Hematopoietic multipotent progenitor cell treated with erythropoietin and hydrocortisone succinate and interleukin-3 and kit ligand, for 4 days (in vitro differentiated cells): ENCODE measurements at regions not wholly inside any gene's neighbourhood (a gene's known extent, or its start where the extent isn't known, plus 50 kb on each side); places are given as distances from the start of the nearest gene placed in this dataset.
"Not testable (repeated sequence)": the region's sequence is repeated elsewhere in the genome, so short reads cannot be mapped to it uniquely, and the experiment has no call there.

ENCODE experiments used
- DNase-seq: peaks from one replicate; pipeline ENCODE4 v3.0.0-alpha.2; 2015

DNA sequence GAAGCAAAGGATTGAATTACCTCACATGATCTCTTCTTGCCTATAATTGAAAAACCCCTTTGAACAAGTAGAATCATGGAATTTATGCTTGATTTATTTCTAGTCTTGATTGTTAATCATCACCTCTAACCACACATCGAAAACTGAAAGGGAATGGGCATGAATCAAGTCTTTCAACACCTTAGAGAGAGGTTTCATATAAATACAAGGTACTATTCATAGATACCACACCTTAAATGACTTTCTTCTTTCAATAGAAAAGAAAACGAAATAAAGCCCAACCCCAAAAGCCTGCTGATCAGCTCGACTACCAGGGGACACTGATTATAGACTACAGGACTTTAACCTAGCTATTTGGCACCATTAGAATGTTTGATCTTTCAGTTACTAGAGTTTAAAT, 128.6 kb upstream of the PTPRZ1 start:
- no peak for DNase-seq

DNA sequence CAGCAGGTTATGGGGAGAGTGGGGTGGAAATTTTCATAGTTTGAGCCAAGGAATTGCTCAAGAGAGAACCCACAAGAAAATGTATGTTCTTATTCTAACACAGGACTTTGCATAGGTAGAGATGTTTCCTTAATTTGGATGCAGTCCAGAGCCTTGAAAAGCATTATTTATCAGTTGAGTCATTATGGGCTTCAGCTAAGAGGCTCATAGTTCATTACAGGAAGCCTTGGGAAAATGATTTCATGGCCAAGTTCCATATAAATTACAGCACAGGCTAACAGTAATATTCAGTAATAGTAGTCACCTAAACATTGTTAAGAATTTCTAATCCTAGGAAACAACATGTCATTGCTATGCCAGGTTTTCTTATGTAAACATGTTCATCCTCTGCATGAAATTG, 131.1 kb upstream of the PTPRZ1 start:
- no peak for DNase-seq

DNA sequence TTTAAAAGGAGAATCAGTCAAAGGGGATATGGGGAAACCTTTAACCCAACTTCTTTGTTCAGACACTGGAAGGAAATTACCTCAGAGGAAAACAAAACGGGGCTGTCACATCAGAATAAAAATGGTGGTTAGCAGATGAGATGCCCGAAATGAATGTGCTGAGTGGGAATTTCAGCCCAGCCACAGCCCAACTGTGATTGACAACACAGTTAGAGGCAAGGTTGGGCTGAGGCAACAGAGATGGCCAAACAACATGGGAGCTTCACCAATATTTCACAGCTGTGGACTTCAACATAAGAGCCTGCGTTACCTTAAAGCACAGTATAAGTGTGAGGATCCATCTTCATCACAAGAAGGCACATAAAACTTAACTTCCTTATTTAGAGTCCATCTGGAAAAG, 133.5 kb upstream of the PTPRZ1 start:
- DNase-seq = no peak

DNA sequence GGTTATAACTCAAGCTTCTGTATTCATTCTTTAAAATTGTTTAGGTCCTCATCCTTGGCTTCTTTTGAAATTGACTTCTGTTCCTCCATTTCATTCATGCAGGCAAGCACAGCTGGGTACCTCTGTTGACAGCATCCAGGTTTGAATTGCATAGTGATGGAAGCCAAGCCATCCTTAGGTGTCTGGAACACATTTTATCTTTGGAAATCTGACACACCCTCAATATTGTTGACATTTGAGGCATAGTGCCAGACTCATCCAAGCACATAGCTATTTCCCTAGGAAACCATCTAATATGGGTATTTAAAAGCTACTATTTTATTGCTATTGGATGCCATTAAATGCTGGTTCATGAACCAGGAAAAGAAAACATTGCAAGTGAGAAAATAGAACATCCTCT, 142.1 kb upstream of the PTPRZ1 start:
- no peak for DNase-seq

DNA sequence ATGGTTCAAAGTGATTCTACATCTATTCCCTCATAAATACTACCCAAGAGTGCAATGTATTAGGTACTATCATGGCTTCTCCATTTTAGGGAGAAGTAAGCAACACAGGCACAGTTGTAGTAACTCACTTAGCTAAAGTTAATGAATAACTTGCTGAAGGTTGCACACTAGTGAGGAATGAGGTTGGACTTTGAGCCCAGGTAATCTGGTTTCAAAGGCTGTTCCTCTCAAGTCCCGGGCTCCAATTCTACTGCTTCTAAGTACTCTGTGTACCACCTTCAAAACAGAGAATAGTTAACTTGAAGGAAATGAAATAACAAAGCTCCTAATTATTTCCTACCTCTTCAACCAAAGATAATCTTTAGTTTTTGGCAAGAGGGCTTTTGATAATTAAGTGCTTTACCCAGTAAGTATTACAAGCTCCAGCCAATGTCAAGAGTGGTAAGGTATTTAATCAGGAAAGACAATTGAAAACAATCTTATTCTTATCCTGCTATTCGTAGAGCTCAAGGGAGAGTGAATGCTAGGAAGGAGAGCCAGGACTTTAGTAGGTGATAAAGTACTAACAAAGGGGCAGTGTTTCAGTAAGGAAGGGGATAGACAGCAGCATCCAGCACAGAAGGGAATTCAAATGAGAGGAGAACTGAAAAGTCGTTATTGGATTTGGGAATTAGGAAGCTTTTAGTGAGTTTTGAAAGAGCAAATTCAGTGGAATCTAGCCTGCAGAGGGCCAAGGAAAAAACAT, 158.2 kb upstream of the PTPRZ1 start:
- DNase-seq = no peak

DNA sequence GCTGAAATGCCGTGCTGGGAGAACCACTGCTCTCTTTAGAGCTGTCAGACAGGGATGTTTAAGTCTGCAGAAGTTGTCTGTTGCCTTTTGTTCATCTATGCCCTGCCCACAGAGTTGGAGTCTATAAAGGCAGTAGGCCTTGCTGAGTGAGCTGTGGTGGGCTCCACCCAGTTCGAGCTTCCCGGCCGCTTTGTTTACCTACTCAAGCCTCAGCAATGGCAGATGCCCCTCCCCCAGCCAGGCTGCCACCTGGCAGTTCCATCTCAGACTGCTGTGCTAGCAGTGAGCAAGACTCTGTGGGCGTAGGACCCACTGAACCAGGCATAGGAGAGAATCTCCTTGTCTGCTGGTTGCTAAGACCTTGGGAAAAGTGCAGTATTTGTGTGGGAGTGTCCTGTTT, 160.0 kb upstream of the PTPRZ1 start:
- not testable (repeated sequence) for DNase-seq

DNA sequence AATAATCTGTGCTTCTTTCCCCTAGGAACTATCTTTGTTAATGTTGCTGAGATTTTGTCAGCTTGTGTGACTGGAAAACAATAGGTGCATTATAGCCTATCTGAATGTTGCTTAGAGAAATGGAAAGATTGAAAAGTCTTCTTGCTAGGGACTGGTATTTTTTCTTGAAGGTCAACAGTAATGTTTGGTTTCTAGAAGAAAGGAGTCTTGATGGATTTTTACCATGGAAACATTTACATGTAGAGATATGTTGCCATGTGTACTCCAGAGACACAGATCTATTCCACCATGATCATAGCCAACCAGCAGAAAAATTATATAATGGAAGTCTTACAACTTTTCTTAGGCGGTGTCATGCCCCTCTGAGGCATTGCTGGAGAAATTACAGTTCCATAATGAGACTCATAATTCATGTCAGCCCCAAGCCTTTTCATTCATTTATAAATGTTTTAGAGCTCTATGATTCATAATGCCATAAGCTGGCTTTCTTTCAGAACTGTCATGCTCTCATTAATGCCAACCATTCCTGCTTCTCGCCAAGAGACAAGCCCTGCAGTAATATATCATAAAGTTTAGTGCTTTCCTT, 175.1 kb upstream of the PTPRZ1 start:
- no peak for DNase-seq

DNA sequence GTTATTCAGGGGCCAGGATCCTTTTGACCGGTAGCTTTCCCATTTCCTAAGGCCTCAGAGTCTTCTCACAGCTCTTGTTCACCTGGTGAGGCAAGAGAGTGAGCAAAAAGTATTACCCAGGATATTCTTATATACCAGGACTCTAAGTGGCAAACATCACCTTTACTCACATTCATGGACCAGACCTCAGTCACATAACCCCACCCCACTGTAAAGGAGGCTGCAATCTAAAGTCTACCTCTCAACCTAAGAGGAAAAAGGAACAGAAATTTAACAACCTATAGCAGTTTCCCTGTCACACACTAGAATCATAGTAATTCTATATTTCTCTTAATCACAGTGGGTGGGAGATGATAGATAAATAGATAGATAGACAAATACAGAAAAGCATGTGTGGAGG, 176.0 kb upstream of the PTPRZ1 start:
- no peak for DNase-seq

DNA sequence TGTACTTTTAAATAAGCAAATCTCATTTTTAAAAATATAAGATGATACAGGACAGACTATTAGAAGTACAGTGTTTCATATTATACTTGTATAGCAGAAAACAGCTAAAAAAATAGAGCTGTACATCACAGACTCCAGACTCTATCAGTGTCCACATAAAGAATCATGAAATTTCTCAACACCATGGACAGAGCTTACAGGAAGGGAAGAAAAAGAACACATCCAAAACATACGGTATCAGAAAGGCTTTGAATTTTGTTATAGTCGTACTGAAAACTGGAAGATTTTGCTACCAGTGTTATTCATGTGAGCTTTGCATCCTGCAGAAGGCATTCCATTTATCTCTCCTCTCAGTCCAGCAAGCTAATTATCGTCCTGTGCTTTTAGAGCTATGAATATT, 183.2 kb upstream of the PTPRZ1 start:
- no peak for DNase-seq

DNA sequence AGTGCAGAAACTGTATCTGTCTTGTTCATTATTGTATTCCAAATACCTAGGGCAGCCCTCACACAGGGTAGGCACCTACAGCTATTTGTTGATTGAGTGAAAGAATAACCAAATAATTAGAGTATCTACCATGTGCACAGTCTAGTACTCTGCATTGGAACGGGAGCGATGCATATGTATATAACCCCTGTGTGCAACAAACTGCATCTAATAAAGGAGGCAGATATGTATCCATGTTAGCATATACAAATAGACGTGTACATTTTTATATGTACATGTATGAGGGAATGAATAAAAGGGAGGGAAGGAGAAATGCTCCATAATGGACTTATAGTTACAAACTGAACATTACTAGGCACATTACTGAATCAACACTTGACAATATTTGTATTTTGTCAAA, 191.3 kb upstream of the PTPRZ1 start:
- DNase-seq = no peak

DNA sequence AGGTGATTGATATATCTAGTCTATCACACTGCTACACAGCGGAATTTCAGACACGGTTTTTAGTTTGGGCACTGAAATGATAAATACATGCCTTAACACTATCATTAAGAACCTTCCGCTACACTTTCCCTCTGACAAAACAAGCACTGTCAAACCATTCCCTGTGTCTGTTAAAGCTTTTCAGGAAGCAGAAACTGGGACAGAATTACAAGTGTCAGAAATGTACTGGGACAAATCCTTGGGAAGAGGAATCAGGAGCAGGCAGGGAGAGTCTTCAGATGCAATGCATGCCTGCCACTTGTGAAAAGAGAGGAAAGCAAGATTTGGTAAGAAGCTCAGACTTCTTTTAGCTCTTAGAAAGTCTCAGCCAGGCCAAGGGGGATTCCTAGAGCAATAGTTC, 196.8 kb upstream of the PTPRZ1 start:
- no peak for DNase-seq

DNA sequence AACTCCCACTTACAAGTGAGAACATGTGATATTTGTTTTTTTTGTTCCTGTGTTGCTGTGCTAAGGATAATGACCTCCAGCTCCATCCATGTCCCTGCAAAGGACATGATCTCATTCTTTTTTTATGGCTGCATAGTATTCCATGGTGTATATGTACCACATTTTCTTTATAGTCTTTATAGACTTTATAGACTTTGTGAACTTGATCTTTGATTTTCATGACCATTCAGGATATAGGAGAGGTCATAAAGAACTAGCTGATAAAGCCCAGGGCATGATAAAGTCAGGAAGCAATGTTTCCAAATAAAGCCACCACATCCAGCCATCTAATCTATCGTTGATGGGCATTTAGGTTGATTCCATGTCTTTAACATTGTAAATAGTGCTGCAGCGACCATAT, 198.5 kb upstream of the PTPRZ1 start:
- not testable (repeated sequence) for DNase-seq

DNA sequence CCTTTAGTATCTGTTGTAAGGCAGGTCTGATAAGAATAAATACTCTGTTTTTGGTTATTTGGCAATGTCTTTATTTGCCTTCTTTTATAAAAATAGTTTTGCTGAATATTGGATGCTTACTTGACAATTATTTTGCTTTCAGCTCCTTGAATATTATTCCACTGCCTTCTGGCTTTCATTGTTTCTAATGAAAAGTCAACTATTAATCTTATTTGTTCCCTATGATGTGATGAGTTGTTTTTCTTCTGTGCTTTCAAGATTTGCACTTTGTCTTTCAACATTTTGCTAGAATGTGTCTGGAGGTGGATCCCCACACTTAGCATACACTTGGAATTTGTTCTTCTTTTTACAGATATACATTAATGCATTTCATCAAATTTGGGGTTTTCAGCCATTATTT, 203.8 kb upstream of the PTPRZ1 start:
- DNase-seq = no peak

DNA sequence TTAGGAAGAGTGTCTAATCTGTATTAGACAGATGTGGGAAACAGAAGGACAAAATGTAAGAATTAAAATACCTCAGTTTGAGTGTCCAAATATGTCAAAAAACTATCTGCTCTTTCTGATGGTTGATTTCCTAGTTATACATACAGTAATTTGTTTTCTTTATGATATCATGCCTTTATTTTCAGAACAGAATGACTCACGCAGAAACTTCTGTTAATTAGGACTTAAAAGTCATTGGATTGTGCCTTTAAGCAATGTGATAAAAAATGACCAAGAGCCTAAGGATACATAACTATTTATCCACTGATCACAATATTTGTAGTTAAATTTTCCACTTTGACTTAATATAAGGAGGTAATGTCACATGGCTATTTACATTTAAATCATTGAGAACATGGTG, 206.7 kb upstream of the PTPRZ1 start:
- no peak for DNase-seq

DNA sequence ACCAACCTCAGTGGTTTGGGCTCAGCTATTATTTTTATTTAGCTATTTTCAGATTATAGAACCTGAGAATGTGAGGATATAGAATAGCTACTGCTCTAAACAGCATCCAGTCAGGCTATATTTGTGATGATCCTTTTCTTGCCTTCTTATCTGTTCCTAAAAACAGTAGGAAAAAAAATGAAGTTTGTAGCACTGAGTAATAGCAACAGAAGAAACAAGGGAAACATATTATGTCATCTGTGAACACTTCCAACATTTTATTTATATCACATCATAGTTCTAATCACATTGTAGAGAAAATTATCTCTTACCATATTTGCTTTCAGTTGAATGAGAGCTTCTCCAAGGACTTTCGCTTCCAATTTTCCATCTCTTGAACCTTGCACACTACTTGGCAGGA, 229.6 kb upstream of the PTPRZ1 start:
- no peak for DNase-seq

DNA sequence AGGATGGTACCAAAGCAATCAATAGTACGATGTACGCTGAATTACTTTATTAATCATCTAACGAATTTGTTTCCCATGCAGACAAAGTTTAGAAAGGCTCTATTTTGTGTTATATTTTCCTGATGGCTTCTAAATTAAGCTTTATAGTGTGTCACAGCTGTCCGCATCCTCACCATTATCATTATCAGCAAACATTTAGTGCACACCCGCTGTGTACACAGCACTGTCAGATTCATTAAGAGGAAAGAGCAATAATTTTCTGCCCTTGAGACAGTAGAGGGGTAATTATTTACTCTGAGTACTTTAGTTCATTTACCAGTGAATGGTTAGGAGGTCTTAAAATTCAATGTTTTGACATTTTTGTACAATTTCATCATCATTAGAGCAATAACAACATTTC, 233.3 kb upstream of the PTPRZ1 start:
- DNase-seq = no peak

DNA sequence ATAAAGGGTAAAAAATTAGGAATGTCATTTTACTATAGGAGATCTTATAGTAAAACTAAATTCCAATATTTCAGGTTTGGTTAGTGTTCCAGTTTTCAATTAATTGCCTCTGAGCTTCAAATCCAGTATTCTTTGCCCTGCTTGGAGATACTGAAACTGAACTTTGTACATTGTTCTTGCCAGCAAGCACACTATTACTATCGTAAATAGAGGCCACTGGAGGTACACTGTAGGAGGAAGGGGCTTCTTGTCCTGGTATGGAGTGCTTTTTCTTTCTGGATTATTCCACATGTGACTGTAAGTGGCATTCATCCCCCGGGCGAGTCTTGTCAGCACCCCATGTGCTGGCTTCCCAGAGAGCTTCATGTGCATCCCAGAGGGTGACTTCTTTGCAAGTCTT, 234.7 kb upstream of the PTPRZ1 start:
- DNase-seq = no peak

DNA sequence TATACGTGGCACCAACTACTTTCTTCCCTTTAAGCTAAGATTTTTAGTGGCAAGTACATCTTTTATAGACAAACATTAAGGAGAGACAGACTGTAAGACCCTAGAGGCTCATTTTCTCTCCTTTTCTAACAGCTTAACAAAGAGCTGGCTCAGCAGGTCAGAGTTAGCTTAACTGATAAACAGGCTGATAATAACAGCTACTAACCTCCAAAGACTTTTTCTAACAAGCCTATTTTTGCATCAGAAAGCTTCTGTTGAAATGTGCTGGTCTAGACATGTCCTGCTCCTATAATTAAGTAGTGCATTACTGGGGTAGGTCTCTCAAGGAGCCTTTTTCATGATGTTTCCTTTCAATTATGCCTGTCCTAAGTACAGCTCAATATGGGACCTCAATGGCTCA, 238.2 kb upstream of the FAM3C start:
- DNase-seq = no peak

DNA sequence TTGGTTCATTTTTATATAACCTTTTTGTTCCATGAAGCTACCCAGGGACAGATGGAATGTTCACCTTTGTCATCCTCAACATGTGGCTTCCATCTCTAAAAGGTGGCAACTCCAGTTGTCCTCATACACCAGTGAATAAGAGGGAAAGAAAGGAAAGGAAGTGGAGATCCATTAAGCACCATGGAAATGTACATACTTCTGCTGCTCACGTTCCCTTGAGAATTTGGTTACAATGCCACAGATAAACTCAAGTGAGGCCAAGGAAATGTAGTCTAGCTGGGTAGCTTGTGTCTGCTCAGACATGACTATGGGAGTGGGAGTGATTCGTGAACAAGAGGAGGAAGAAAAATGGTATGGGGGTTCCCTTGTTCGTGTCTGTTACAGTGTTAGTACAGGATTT, 237.1 kb upstream of the FAM3C start:
- no peak for DNase-seq

DNA sequence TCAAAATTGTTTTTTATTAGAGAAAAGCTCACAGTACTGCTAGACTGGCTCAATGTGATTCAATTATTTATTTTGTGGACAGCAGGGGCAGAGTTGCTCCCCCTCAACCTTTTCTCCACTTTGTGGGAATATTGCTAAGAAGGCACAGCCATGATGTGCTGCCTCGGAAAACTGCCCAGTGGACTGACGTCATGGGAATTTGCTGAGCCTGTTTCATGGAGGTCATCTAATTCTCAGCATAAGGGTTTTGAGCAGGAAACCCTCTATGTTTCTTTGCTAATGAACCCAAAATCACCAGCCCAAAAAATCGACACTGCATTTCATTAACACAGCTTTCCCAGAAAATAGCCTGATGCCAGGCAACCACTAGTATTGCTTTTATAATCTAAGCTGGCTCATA, 228.8 kb upstream of the FAM3C start:
- DNase-seq = no peak

DNA sequence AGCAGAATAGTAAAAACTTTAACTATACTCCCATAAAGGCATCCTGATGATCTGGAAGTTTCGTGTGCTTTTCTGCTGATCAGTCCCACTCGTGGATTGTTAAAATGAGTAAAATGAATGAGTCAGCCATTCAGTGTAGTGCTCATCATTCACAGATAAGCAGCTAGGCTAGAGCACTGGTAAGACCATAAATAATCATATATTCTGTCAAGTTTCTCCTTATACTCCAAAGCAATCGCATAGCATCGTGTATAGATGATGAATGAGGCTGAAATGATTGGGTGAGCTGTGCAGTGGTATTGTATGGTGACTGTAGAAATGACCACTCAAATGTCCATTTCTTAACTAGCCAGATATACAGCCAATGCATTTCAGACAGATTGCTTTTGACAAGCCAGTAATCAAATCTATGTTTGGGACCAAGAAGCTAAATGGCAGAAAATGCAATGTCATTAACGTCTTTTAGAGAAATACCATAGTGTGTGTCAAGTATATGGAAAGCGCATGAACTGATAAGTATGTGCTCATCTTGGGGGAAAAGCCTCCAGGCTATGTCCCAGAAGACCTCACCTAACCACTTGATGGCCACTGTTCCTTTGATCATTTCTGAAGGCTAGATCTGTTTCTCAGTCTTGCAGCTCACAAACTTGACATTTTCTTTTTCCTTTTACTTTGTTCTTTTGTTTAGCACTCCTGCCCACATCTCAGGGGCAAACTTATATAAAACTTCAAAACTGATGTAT, 227.2 kb upstream of the FAM3C start:
- DNase-seq = no peak

DNA sequence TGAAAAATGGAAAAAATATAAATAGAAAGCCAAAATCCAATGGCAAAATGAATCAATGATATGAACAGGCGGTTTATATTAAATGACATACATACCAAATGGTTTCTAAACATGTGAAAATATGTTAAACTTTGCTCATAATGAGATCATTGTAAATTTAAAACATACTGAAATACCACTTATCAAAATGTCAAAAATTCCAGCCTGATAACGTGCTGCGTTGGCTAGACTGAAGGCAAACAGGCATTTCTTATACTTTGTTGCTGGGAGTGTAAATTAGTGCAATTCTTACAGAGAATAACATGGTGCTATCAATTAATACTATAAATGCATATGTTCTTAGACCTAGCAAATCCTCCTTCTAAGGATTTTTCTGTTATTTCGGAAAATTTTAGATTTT, 225.8 kb upstream of the FAM3C start:
- no peak for DNase-seq

DNA sequence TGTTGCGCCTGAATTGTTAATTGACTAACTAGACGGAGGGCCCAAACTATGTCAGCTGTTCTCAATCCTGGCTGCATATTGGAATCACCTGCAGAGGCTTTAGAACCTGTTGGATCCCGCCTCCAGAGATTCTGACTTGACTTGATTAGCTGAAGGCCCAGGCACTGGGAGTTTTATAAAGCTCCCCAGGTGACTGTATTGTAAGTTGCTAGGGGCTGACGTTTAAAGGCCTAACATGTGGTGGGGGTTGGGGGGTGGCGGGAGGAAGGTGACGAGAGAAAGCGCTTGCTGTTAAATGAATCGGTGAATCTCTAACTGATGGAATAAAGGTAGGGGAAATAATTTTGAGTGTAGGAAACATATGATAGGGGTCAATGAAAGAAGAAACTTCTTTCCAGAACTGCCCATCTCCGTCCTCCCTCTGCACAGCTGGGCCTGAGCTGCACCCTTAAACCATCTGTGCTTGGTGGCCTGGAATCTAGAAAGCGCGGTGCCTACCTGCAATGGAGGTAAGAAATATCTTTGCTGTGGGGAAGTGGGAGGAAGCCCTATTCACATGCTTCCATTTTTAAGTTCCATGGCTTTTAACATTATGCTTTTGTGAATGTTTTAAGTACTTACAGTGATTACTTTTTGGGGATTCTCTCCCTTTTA, 225.0 kb upstream of the FAM3C start:
- no peak for DNase-seq

DNA sequence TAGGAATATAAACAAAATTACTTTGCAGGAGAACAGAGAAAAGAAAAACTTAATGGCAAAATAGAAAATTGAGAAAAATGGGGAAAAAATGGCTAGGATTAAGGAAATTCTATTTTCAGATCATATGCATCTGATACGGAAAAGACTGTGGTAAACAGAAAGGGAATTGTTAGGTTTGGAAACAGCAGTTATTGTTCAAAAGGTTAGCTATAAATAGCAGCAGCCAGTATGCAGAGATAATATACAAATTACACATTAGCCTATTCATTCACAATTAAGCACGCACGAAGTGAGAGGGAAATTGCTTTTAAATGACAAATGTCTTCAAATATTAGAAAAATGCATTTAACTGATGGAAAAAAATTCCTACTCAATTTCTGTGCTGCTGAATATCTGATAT, 224.1 kb upstream of the FAM3C start:
- no peak for DNase-seq
